Fibroblast of the aortic adventitia (primary cell): ENCODE measurements at regions not wholly inside any gene's neighbourhood (a gene's known extent, or its start where the extent isn't known, plus 50 kb on each side); places are given as distances from the start of the nearest gene placed in this dataset.
A peak's percentile ranks its signal among the peaks of the same experiment; 100 is the strongest.

Experiments used
- DNase-seq: peaks from one replicate; pipeline ENCODE4 v3.0.0-alpha.2; 2010; ENCODE audit warnings: low read depth
- H3K4me3 ChIP-seq: 2 replicates; pipeline ENCODE4 v1.5.1; 2011; ENCODE audit warnings: low read depth, mild to moderate bottlenecking, control low read depth, low read length, moderate library complexity
- TF ChIP-seq, protein P1 (sequence below): IDR thresholded peaks from 2 replicates; pipeline ENCODE4 v1.5.1; 2011; ENCODE audit warnings: mild to moderate bottlenecking, low read length, control low read depth, inconsistent platforms; ENCODE audit not compliant: insufficient read depth

DNA sequence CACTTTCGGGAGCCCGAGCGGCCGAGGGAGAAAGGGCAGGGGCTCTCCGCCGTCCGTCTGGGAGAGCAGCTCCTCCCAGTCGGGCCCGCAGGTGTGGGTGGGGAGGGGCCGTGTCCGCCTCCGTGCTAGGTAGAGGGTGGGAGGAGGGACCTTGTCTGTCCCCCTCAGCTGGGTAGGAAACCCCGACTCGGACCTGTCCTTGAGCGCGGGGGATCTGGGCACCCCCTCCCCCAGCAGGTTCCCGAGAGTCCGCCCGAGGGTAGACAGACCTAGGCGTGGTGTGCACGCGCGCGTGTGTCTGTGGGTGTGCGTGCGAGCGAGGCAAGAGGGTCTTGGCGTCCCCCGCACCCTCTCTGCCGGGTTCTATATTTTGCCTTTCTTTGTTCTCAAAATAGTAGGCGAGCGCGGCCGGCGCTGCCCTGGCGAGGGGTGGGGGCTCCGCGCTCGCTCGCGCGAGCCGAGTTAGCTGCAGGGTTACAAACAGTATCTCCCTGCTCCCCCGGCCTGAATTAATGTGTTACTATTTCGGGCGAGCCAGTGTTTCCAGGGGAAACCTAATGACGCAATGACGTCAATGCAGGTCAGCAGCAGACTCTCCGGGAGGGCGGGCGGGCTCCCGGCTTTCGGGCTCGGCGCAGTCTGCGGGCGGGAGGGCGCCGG is 73.9 kb upstream of the LEP start:
- peak; percentile 52 for DNase-seq
- TF ChIP-seq, protein P1, sequence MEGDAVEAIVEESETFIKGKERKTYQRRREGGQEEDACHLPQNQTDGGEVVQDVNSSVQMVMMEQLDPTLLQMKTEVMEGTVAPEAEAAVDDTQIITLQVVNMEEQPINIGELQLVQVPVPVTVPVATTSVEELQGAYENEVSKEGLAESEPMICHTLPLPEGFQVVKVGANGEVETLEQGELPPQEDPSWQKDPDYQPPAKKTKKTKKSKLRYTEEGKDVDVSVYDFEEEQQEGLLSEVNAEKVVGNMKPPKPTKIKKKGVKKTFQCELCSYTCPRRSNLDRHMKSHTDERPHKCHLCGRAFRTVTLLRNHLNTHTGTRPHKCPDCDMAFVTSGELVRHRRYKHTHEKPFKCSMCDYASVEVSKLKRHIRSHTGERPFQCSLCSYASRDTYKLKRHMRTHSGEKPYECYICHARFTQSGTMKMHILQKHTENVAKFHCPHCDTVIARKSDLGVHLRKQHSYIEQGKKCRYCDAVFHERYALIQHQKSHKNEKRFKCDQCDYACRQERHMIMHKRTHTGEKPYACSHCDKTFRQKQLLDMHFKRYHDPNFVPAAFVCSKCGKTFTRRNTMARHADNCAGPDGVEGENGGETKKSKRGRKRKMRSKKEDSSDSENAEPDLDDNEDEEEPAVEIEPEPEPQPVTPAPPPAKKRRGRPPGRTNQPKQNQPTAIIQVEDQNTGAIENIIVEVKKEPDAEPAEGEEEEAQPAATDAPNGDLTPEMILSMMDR: no peak
- H3K4me3 ChIP-seq: peak overlapping the region; percentile 25

DNA sequence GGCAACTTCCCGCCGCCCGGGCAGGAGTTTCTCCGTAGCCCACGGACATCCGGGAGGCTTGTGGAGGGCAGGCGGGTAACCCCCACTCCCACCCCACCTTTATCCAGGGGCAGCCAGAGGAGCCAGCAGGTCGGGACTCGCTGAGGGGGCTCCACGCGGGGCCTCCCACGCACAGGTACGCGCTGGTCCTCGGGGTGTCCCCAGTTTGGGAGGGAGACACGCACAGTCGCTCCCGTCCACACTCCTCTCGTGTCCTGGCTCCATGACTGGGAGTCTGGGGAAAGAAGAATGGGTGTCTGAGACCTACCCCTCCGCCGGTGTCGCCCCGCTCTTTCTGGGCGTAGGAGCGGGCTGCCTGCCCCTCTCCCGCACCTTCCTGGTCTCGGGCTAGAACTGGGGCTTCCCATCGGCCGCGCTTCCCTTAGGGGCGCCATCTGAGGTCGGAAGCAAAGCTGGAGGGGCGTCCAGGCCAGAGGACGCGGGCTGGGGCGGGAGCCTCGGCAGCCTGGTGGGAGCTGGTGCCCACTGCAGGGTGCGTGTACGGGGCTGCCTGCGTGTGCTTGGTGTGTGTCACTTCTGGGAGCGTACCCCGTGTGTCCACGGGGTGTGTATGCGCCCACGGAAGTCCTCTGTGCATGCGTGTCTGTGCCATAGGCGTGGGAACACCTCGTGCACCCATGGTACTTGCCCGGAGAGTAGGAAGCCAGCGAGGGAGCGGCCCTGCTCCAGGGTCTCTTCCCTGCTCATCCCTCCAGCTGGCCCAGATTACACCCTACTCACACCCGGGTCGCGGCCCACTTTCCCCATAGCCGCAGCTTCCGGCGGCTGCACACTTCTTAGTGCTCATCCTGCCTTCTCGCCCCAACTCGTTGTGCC is 73.0 kb upstream of the LEP start:
- no peak for DNase-seq
- TF ChIP-seq, protein P1: no peak
- H3K4me3 ChIP-seq: no peak overlapping the region

GRCh38 chr7:128168667-128169210 is 72.3 kb upstream of the LEP start:
- TF ChIP-seq, protein P1: no peak
- peak; percentile 10 for DNase-seq
- H3K4me3 ChIP-seq: no peak overlapping the region

- H3K4me3 ChIP-seq: no peak overlapping the region
- TF ChIP-seq, protein P1: no peak
- no peak for DNase-seq
These were observed 70.6 kb upstream of the LEP start for GRCh38 chr7:128170461-128170860.

GRCh38 chr7:128171342-128171918 is 69.6 kb upstream of the LEP start:
- DNase-seq: no peak
- no peak overlapping the region for H3K4me3 ChIP-seq
- TF ChIP-seq, protein P1: no peak

GRCh38 chr7:128172151-128172550 is 68.9 kb upstream of the LEP start:
- no peak for DNase-seq
- no peak overlapping the region for H3K4me3 ChIP-seq
- TF ChIP-seq, protein P1: no peak
